Loucy (cell line): ENCODE measurements at regions not wholly inside any gene's neighbourhood (a gene's known extent, or its start where the extent isn't known, plus 50 kb on each side); places are given as distances from the start of the nearest gene placed in this dataset.

Experiments
- H2AFZ ChIP-seq: fragments of 200-600 bp; sonication (generic); 2 replicates; pipeline ENCODE4 v1.6.0; 2016; ENCODE audit warnings: antibody characterized with exemption, mild to moderate bottlenecking, low read length, moderate library complexity
- H3F3A ChIP-seq: fragments of 200-600 bp; 2 replicates; pipeline ENCODE4 v1.6.0; 2016; ENCODE audit warnings: antibody characterized with exemption, low read depth, mild to moderate bottlenecking
- H3K27me3 ChIP-seq: fragments of 200-600 bp; sonication (generic); 2 replicates; pipeline ENCODE4 v1.6.1; 2014; ENCODE audit warnings: low read length, mild to moderate bottlenecking; ENCODE audit not compliant: insufficient read depth, poor library complexity, severe bottlenecking
- H3K36me3 ChIP-seq: fragments of 200-600 bp; sonication (generic); 2 replicates; pipeline ENCODE4 v1.6.1; 2016; ENCODE audit warnings: low read length; ENCODE audit not compliant: insufficient read depth
- H3K4me1 ChIP-seq: fragments of 200-600 bp; sonication (generic); 2 replicates; pipeline ENCODE4 v1.5.1; 2014; ENCODE audit warnings: low read length, mild to moderate bottlenecking; ENCODE audit not compliant: insufficient read depth, poor library complexity, severe bottlenecking
- H3K4me2 ChIP-seq: fragments of 200-600 bp; sonication (generic); 2 replicates; pipeline ENCODE4 v1.6.0; 2014; ENCODE audit warnings: antibody characterized with exemption, low read length, low read depth, mild to moderate bottlenecking; ENCODE audit not compliant: poor library complexity, severe bottlenecking
- H3K4me3 ChIP-seq: fragments of 200-600 bp; sonication (generic); 2 replicates; pipeline ENCODE4 v1.5.1; 2014; ENCODE audit warnings: low read length, mild to moderate bottlenecking, mixed read lengths; ENCODE audit not compliant: poor library complexity, severe bottlenecking
- H3K79me2 ChIP-seq: fragments of 200-600 bp; sonication (generic); 2 replicates; pipeline ENCODE4 v1.6.1; 2014; ENCODE audit warnings: low read length; ENCODE audit not compliant: insufficient read depth
- H3K9ac ChIP-seq: fragments of 200-600 bp; sonication (generic); 2 replicates; pipeline ENCODE4 v1.6.0; 2014; ENCODE audit warnings: mild to moderate bottlenecking, low read depth, low read length, moderate library complexity; ENCODE audit not compliant: poor library complexity, severe bottlenecking
- H3K9me2 ChIP-seq: fragments of 200-600 bp; sonication (generic); replicated peaks from 2 replicates; pipeline ENCODE4 v1.6.1; 2016; ENCODE audit warnings: low read depth, low read length, mixed read lengths
- H3K9me3 ChIP-seq: fragments of 200-600 bp; sonication (generic); 2 replicates; pipeline ENCODE4 v1.6.1; 2014; ENCODE audit warnings: mild to moderate bottlenecking, antibody characterized with exemption, low read length, low read depth; ENCODE audit not compliant: insufficient read depth
- H4K20me1 ChIP-seq: fragments of 200-600 bp; sonication (generic); 2 replicates; pipeline ENCODE4 v1.6.0; 2014; ENCODE audit warnings: antibody characterized with exemption, low read length, mild to moderate bottlenecking; ENCODE audit not compliant: insufficient read depth, poor library complexity, severe bottlenecking
- EZH2phosphoT487 ChIP-seq: fragments of 200-600 bp; IDR thresholded peaks from 2 replicates; pipeline ENCODE4 v1.6.1; 2018; ENCODE audit warnings: antibody characterized with exemption, mild to moderate bottlenecking, moderate library complexity, borderline replicate concordance
- TF ChIP-seq, protein P1 (sequence below): fragments of 200-600 bp; sonication (generic); conservative IDR thresholded peaks from 2 replicates; pipeline ENCODE4 v1.5.1; 2014; ENCODE audit warnings: mild to moderate bottlenecking, antibody characterized with exemption, low read length

DNA sequence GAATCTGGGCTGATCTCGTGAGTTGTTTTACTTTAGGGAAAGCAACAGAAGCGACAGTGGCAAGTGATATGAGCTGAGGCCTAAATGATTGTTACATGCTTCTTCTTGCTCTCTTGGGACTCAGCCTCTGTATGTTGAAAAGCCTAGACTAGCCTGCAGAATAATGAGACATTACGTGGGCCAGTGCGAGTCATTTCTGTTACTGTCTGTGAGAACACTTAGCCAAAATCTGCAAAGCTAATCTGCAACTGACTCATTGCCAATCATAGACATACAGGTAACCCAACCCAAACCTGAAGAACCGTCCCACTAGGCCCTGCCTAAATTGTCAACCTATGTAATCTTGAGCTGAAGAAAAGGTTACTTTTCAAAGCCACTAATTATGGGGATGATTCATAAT is 77.4 kb upstream of the F13A1 start:
- Histone ChIP-seq H3K9me3 (no peaks in the 10 kb centered on the region), H3K27me3 (no peaks in the 10 kb centered on the region), H3F3A (no peaks in the 10 kb centered on the region), H3K4me2 (no peak overlapping the region), H2AFZ (no peak overlapping the region), H3K9me2 (no peaks in the 10 kb centered on the region), H3K4me3 (no peak overlapping the region), H3K9ac (no peak overlapping the region), H4K20me1 (no peaks in the 10 kb centered on the region), H3K4me1 (peaks cover 7% of the 10 kb centered on the region), H3K36me3 (no peaks in the 10 kb centered on the region), H3K79me2 (no peaks in the 10 kb centered on the region)
- TF ChIP-seq EZH2phosphoT487: no peak
- TF ChIP-seq, protein P1, sequence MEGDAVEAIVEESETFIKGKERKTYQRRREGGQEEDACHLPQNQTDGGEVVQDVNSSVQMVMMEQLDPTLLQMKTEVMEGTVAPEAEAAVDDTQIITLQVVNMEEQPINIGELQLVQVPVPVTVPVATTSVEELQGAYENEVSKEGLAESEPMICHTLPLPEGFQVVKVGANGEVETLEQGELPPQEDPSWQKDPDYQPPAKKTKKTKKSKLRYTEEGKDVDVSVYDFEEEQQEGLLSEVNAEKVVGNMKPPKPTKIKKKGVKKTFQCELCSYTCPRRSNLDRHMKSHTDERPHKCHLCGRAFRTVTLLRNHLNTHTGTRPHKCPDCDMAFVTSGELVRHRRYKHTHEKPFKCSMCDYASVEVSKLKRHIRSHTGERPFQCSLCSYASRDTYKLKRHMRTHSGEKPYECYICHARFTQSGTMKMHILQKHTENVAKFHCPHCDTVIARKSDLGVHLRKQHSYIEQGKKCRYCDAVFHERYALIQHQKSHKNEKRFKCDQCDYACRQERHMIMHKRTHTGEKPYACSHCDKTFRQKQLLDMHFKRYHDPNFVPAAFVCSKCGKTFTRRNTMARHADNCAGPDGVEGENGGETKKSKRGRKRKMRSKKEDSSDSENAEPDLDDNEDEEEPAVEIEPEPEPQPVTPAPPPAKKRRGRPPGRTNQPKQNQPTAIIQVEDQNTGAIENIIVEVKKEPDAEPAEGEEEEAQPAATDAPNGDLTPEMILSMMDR: no peak

DNA sequence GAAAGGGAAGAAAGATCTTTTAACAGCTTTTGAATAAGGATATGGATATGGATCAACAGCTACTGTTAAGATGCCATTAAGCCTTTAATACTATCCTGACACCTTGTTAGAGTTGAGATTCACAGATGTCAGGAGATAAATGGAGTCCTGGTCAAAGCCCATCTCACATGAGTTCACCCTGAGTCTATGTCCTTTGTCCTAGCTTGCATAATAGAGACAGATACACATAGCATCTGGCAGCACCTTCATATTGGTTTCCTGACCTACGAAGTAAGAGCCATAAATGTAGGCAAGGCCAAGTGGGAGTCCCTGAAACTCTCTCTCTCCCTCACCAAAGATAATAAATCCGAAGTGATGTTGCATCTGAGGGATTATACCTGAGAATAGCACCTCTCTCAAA is 79.1 kb upstream of the F13A1 start:
- no peak overlapping the region for H3K4me3 ChIP-seq
- H3K9ac ChIP-seq: no peak overlapping the region
- H3K79me2 ChIP-seq: no peaks in the 10 kb centered on the region
- no peak overlapping the region for H3K4me2 ChIP-seq
- H3F3A ChIP-seq: no peaks in the 10 kb centered on the region
- no peaks in the 10 kb centered on the region for H4K20me1 ChIP-seq
- H3K4me1 ChIP-seq: peaks cover 19% of the 10 kb centered on the region
- H3K9me2 ChIP-seq: no peaks in the 10 kb centered on the region
- no peaks in the 10 kb centered on the region for H3K36me3 ChIP-seq
- no peak overlapping the region for H2AFZ ChIP-seq
- H3K27me3 ChIP-seq: no peaks in the 10 kb centered on the region
- no peak for TF ChIP-seq EZH2phosphoT487
- TF ChIP-seq, protein P1: no peak
- no peaks in the 10 kb centered on the region for H3K9me3 ChIP-seq

DNA sequence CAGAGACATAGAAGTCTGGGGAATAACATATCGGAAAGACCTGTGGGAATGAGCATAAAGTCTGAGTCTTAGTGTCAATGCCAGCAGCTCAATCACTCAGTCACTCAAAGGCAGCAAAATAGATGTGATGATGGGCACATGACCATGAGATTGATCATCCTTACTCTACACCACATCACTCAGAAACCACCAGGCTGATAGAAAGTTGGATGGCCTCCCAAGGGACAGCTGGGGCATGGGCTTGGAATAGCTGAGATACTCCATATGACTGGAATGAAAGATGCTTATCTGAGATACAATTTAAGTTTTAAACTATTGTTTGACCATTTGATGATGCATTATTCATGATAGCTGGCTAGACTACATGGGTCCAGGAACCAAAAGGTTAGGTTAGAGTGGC is 80.9 kb upstream of the F13A1 start:
- H3K4me3 ChIP-seq: no peak overlapping the region
- H3K4me1 ChIP-seq: peaks cover 36% of the 10 kb centered on the region
- no peaks in the 10 kb centered on the region for H3K27me3 ChIP-seq
- no peaks in the 10 kb centered on the region for H3K9me3 ChIP-seq
- H2AFZ ChIP-seq: no peak overlapping the region
- TF ChIP-seq EZH2phosphoT487: no peak
- TF ChIP-seq, protein P1: no peak
- H3K9me2 ChIP-seq: no peaks in the 10 kb centered on the region
- H4K20me1 ChIP-seq: no peaks in the 10 kb centered on the region
- H3F3A ChIP-seq: 0 out of 2 replicates have a peak, but pooled peaks cover 1% of the 10 kb centered on the region
- no peaks in the 10 kb centered on the region for H3K79me2 ChIP-seq
- H3K36me3 ChIP-seq: no peaks in the 10 kb centered on the region
- H3K9ac ChIP-seq: no peak overlapping the region
- no peak overlapping the region for H3K4me2 ChIP-seq
